GM12892 (cell line): ENCODE measurements at regions not wholly inside any gene's neighbourhood (a gene's known extent, or its start where the extent isn't known, plus 50 kb on each side); places are given as distances from the start of the nearest gene placed in this dataset.
"Not testable (repeated sequence)": the region's sequence is repeated elsewhere in the genome, so short reads cannot be mapped to it uniquely, and the experiment has no call there.

ENCODE experiments used
- POLR2A ChIP-seq: IDR thresholded peaks from 2 replicates; pipeline ENCODE4 v1.6.1; 2011; ENCODE audit warnings: low read depth, low read length, control low read depth
- POLR2AphosphoS5 ChIP-seq: IDR thresholded peaks from 2 replicates; pipeline ENCODE4 v1.6.1; 2011; ENCODE audit warnings: low read depth, low read length, control low read depth

- TF ChIP-seq POLR2AphosphoS5, POLR2A: not testable (repeated sequence)
Measured at GRCh38 chr1:149665528-149665927, 81.9 kb downstream of the PPIAL4C start.
